ENCODE measurements at regions not wholly inside any gene's neighbourhood (a gene's known extent, or its start where the extent isn't known, plus 50 kb on each side); places are given as distances from the start of the nearest gene placed in this dataset.

DNA sequence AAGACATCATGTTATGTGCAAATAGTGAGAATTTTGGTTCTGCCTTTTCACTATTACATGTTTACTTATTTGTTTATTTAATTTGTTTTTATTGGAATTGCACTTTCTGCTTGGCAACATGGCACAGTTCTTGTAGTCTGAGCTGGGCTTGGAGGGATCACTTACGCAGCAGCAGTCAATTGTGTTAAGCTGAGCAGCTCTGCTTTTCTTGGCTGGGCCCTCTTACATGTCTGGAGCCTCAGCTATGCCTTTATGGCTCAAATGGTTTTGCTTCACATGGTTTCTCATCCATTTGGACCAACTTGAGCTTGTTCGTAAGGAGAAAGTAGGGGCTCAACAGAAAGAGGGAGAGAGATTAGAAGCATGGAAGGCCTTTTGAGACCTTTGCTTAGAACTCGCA lies 327.5 kb upstream of the EPHA7 start:
- H4K20me1 ChIP-seq (replicated peaks; ENCODE audit: control insufficient read depth, extremely low read depth, insufficient read depth, low read length), result no peaks in the 10 kb centered on the region
- dilution Hi-C loops (cut with MboI; ENCODE audit: extremely low pct_ligation_motif_present, low sequenced_read_pairs), result no loop called here

More for the DNA sequence above, 327.5 kb upstream of the EPHA7 start:
- TF ChIP-seq GATA2 (IDR thresholded peaks at IDR 0.05; ENCODE audit: insufficient read depth, insufficient read length, low read depth, low read length) (no peak), MYC (IDR thresholded peaks at IDR 0.05; ENCODE audit: low read depth, low read length) (no peak), JUN (IDR thresholded peaks at IDR 0.05; ENCODE audit: borderline replicate concordance, insufficient read depth, insufficient read length, low read depth) (no peak), POLR2AphosphoS5 (IDR thresholded peaks at IDR 0.05; ENCODE audit: insufficient read depth, low read depth, low read length) (no peak), FOS (IDR thresholded peaks at IDR 0.05; ENCODE audit: borderline replicate concordance, insufficient read depth, low read length) (no peak), POLR2A (IDR thresholded peaks at IDR 0.05; ENCODE audit: low read depth, low read length) (no peak), EZH2 (IDR thresholded peaks at IDR 0.05; ENCODE audit: borderline replicate concordance, low read depth, low read length, severe bottlenecking) (no peak)
- TF ChIP-seq, protein P1, sequence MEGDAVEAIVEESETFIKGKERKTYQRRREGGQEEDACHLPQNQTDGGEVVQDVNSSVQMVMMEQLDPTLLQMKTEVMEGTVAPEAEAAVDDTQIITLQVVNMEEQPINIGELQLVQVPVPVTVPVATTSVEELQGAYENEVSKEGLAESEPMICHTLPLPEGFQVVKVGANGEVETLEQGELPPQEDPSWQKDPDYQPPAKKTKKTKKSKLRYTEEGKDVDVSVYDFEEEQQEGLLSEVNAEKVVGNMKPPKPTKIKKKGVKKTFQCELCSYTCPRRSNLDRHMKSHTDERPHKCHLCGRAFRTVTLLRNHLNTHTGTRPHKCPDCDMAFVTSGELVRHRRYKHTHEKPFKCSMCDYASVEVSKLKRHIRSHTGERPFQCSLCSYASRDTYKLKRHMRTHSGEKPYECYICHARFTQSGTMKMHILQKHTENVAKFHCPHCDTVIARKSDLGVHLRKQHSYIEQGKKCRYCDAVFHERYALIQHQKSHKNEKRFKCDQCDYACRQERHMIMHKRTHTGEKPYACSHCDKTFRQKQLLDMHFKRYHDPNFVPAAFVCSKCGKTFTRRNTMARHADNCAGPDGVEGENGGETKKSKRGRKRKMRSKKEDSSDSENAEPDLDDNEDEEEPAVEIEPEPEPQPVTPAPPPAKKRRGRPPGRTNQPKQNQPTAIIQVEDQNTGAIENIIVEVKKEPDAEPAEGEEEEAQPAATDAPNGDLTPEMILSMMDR (IDR thresholded peaks at IDR 0.05; ENCODE audit: extremely low read depth in 1 of 2, insufficient read depth in 1 of 2, low read depth in 1 of 2, low read length in 2 of 2), result no peak
- TF ChIP-seq, protein P2, sequence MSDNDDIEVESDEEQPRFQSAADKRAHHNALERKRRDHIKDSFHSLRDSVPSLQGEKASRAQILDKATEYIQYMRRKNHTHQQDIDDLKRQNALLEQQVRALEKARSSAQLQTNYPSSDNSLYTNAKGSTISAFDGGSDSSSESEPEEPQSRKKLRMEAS (IDR thresholded peaks at IDR 0.05; ENCODE audit: insufficient read depth, insufficient read length), result no peak
- H3K79me2 ChIP-seq (ENCODE audit: control insufficient read depth, insufficient read depth, low read length), result no peaks in the 10 kb centered on the region
- H3K36me3 ChIP-seq (ENCODE audit: control insufficient read depth in 2 of 2, extremely low read depth in 1 of 2, insufficient read depth in 2 of 2, low read length in 2 of 2), result no peaks in the 10 kb centered on the region
- H3K4me2 ChIP-seq (ENCODE audit: insufficient read depth, low read length), result no peak overlapping the region
- ChIA-PET CTCF (interaction anchor here (0.7 kb wide), 1 partner anchor 9 kb away, joined by 3 read pairs; no protein-coding TSS in a partner anchor), POLR2A (no interaction called here)
- H3K9me3 ChIP-seq (replicated peaks; ENCODE audit: control insufficient read depth, insufficient read depth, low read length), result no peaks in the 10 kb centered on the region
- no peak overlapping the region for H3K4me3 ChIP-seq (replicated peaks in 1 of 3; ENCODE audit: insufficient read depth in 1 of 3, low read depth in 1 of 3, low read length in 3 of 3)
- H3K9me1 ChIP-seq (replicated peaks; ENCODE audit: control insufficient read depth, extremely low read depth, insufficient read depth, low read length), result no peaks in the 10 kb centered on the region
- no peak overlapping the region for H3K27ac ChIP-seq (ENCODE audit: insufficient read depth, low read depth, low read length)
- H3K9ac ChIP-seq (replicated peaks; ENCODE audit: extremely low read depth, insufficient read depth, low read length), result no peak overlapping the region
- H3K27me3 ChIP-seq (ENCODE audit: control insufficient read depth in 2 of 2, insufficient read depth in 2 of 2, low read length in 2 of 2), result no peaks in the 10 kb centered on the region
- no peaks in the 10 kb centered on the region for H3K4me1 ChIP-seq (ENCODE audit: control insufficient read depth, extremely low read depth, insufficient read depth, low read length)
- no TSS peak for BruUV-seq (replicated peaks)
- H2AFZ ChIP-seq (ENCODE audit: low read depth, low read length), result no peak overlapping the region
- FAIRE-seq (no peak), DNase-seq (ENCODE audit: low read depth, low spot score) (no peak)
- intact Hi-C loops (cut with micrococcal nuclease), result no loop called here
